Skeletal muscle tissue (tissue), 3 donors: ENCODE measurements at regions not wholly inside any gene's neighbourhood (a gene's known extent, or its start where the extent isn't known, plus 50 kb on each side); places are given as distances from the start of the nearest gene placed in this dataset.
"Not testable (repeated sequence)": the region's sequence is repeated elsewhere in the genome, so short reads cannot be mapped to it uniquely, and the experiment has no call there.

Experiments used
- H3K27ac ChIP-seq: one replicate; pipeline ENCODE4 v1.7.0; 2013; ENCODE audit warnings: mild to moderate bottlenecking, low read depth, low read length, inconsistent platforms
- H3K27me3 ChIP-seq, 3 donors: one replicate each; pipeline ENCODE4 v1.7.0; 2013; ENCODE audit warnings: low read length in 3 of 3; ENCODE audit not compliant: control insufficient read depth in 3 of 3, insufficient read depth in 3 of 3
- H3K36me3 ChIP-seq, 3 donors: one replicate each; pipeline ENCODE4 v1.7.0; 2013; ENCODE audit warnings: low read length in 3 of 3; ENCODE audit not compliant: control insufficient read depth in 3 of 3, insufficient read depth in 3 of 3
- H3K4me1 ChIP-seq, 3 donors: one replicate each; pipeline ENCODE4 v1.7.0; 2013; ENCODE audit warnings: low read length in 3 of 3, mild to moderate bottlenecking in 3 of 3; ENCODE audit not compliant: control insufficient read depth in 3 of 3, insufficient read depth in 3 of 3
- H3K4me3 ChIP-seq, 3 donors: one replicate each; pipeline ENCODE4 v1.7.0; 2013; ENCODE audit warnings: low read length in 3 of 3
- H3K9ac ChIP-seq, 3 donors: one replicate each; pipeline ENCODE4 v1.7.0; 2013; ENCODE audit warnings: low read length in 3 of 3, mild to moderate bottlenecking in 3 of 3, moderate library complexity in 2 of 3, low read depth in 1 of 3
- H3K9me3 ChIP-seq, 3 donors: one replicate each; pipeline ENCODE4 v1.7.0; 2013; ENCODE audit warnings: low read length in 3 of 3; ENCODE audit not compliant: control insufficient read depth in 3 of 3
- donor health status: Osteomylitis.

DNA sequence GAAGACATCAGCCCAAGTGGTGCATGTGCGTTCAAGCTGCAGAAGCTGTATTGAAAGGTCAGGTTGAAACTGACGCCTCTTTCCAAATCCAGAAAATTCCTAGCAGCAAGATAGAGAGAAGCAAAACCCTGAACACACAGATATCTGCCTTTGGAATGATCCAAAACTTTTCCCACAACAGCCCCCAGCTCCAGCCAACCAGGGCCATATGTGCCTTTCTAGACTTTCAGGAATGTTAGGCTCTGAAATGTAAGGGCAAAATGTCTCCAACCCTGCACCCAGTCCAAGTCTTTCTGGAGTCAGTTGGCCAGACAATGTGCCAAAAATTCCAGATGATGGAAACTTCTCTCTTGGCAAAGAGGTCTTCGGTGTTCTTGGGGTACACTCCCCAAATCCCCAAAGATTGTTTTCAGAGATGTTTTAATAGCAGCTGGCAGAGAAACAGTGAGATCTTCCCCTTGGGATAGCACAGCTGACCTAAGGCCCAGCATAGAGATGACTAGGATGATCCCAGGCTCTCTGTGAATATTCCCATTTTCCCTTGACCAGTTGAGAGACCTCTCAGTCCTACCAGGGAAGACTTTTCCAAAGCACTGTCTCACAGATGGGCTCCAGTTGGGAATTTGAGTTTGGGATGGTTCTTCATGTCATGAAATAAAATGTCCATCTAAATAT is 440.4 kb upstream of the CD180 start:
- Histone ChIP-seq H3K4me3 (no peak overlapping the region), H3K9ac (no peak overlapping the region), H3K27ac (no peak overlapping the region)

GRCh38 chr5:67636091-67636490 is 439.5 kb upstream of the CD180 start:
- H3K36me3 ChIP-seq = no peaks in the 10 kb centered on the region
- H3K9ac ChIP-seq = no peak overlapping the region
- no peaks in the 10 kb centered on the region for H3K9me3 ChIP-seq
- H3K4me1 ChIP-seq = peaks cover 9 to 15% (median 12%) of the 10 kb centered on the region in 3 donors
- H3K27ac ChIP-seq = no peak overlapping the region
- H3K4me3 ChIP-seq = no peak overlapping the region
- H3K27me3 ChIP-seq = no peaks in the 10 kb centered on the region

More for the DNA sequence above, 440.4 kb upstream of the CD180 start:
- no peaks in the 10 kb centered on the region for H3K36me3 ChIP-seq
- no peaks in the 10 kb centered on the region for H3K9me3 ChIP-seq
- peaks cover 9 to 15% (median 12%) of the 10 kb centered on the region in 3 donors for H3K4me1 ChIP-seq
- H3K27me3 ChIP-seq = no peaks in the 10 kb centered on the region

- not testable (repeated sequence) for H3K27ac ChIP-seq, H3K4me1 ChIP-seq, H3K9me3 ChIP-seq, H3K27me3 ChIP-seq, H3K4me3 ChIP-seq, H3K9ac ChIP-seq, H3K36me3 ChIP-seq
Observed at GRCh38 chr5:67627079-67627478, 430.5 kb upstream of the CD180 start.

- Histone ChIP-seq H3K9me3 (no peaks in the 10 kb centered on the region), H3K4me1 (peaks cover 6 to 16% (median 15%) of the 10 kb centered on the region in 3 donors), H3K4me3 (no peak overlapping the region), H3K27ac (no peak overlapping the region), H3K36me3 (no peaks in the 10 kb centered on the region), H3K27me3 (no peaks in the 10 kb centered on the region), H3K9ac (no peak overlapping the region)
Observed at GRCh38 chr5:67623078-67623477, 426.5 kb upstream of the CD180 start.

DNA sequence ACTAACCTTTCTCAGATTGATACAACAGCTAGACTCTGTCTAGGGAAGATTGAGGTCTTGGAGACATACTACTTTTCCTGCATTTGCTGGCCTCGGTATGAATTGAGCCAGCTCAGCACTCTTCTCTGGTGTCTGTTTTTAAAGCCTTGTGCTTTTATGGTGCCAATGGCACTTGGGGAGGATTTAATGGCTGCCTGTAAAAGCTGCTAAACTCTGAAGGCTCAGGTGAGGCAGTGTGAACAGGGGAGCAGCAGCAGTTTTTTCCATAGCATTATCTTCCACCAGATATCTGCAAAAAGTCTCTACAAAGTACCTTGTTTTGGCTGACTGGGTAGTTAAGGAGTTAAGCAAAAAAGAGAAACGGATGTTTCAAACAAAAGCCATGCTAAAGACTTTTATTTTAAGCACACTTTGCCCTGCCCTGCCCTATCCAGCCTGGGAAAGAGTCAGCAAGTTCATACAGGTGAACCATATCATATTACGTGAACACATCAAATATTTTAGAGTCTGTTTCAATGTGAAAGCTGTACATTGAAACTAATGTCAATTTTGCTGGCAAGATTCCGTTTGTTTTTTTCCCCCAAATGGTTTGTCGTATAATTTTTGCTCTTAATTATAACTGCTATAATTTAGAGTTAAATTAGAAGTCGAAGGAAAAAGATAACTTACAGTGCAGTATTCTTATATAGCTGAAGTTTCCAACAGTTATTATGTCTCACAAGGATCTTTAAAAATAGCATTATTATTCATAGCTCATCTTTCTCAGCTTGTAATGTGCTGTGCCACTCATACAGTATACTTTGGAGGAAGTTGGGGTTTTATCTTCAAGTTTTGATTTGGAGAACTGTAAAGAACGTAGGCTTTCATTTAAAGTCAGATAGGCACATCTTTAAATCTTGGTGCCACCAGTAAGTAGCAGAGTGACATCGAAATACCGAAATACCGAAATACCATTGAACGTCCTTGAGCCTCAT is 424.1 kb upstream of the CD180 start:
- Histone ChIP-seq H3K9me3 (no peaks in the 10 kb centered on the region), H3K27me3 (no peaks in the 10 kb centered on the region), H3K9ac (no peak overlapping the region), H3K36me3 (no peaks in the 10 kb centered on the region), H3K27ac (no peak overlapping the region), H3K4me3 (peak overlapping the region in 1 of 3 donors; percentile 1), H3K4me1 (peaks cover 6 to 16% (median 15%) of the 10 kb centered on the region in 3 donors)

- H3K27ac ChIP-seq = no peak overlapping the region
- H3K4me1 ChIP-seq = peaks cover 6 to 16% (median 15%) of the 10 kb centered on the region in 3 donors
- no peak overlapping the region for H3K4me3 ChIP-seq
- H3K36me3 ChIP-seq = no peaks in the 10 kb centered on the region
- H3K9me3 ChIP-seq = no peaks in the 10 kb centered on the region
- no peak overlapping the region for H3K9ac ChIP-seq
- no peaks in the 10 kb centered on the region for H3K27me3 ChIP-seq
Observed at GRCh38 chr5:67619636-67620035, 423.0 kb upstream of the CD180 start.

- Histone ChIP-seq H3K4me3 (no peak overlapping the region), H3K4me1 (peaks cover 6 to 16% (median 15%) of the 10 kb centered on the region in 3 donors), H3K27me3 (no peaks in the 10 kb centered on the region), H3K9me3 (no peaks in the 10 kb centered on the region), H3K36me3 (no peaks in the 10 kb centered on the region), H3K9ac (no peak overlapping the region), H3K27ac (no peak overlapping the region)
Observed at GRCh38 chr5:67619235-67619634, 422.6 kb upstream of the CD180 start.

DNA sequence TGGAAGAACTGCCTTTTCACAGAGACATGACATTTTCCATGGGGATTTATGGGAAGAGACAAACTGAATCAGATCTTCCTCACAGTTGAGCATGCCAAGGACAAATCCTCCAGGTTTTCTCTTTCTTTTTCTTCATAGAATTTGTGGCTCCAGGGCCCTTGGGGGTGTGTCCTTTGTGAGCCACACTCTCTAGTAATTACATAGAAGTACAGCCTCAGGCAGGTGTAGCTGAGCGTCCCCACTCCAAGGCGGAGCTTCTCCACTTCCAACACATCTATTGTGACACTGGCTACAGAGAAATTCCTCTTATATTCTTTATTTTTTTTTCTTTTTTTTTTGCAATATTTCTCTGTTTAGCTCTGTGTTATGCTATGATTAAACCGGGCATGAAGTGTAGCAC is 420.5 kb upstream of the CD180 start:
- H3K9me3 ChIP-seq = no peaks in the 10 kb centered on the region
- no peak overlapping the region for H3K9ac ChIP-seq
- no peaks in the 10 kb centered on the region for H3K27me3 ChIP-seq
- no peaks in the 10 kb centered on the region for H3K36me3 ChIP-seq
- no peak overlapping the region for H3K27ac ChIP-seq
- H3K4me1 ChIP-seq = peaks cover 6 to 16% (median 15%) of the 10 kb centered on the region in 3 donors
- H3K4me3 ChIP-seq = no peak overlapping the region

DNA sequence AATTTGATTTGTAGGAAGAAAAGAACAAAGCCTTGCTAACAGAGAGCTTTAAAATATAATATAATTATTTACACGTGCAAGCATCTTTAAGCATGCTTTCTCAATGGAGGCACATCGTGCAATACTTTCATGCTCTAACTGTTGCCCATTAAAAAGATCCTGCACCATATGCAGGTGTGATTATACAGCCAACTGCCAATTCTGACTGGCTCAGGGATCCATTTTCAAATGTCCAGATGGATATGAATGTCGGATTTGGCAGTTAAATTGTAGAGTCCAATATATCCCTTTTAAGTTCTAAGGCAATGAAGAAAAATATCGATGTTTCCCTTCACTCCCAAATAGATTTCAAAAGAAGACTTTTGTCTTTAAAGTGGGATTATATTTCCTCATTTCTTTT is 416.4 kb upstream of the CD180 start:
- Histone ChIP-seq H3K27me3 (no peaks in the 10 kb centered on the region), H3K4me3 (no peak overlapping the region), H3K9me3 (no peaks in the 10 kb centered on the region), H3K36me3 (no peaks in the 10 kb centered on the region), H3K4me1 (no peaks in the 10 kb centered on the region), H3K27ac (no peak overlapping the region), H3K9ac (no peak overlapping the region)
